H1 (cell line): ENCODE measurements at regions not wholly inside any gene's neighbourhood (a gene's known extent, or its start where the extent isn't known, plus 50 kb on each side); places are given as distances from the start of the nearest gene placed in this dataset.

Experiments used
- ATF2 ChIP-seq: IDR thresholded peaks from 2 replicates; pipeline ENCODE4 v1.6.1; 2012; ENCODE audit warnings: low read length, inconsistent platforms
- BACH1 ChIP-seq: IDR thresholded peaks from 2 replicates; pipeline ENCODE4 v1.6.1; 2012; ENCODE audit warnings: low read length, improper control_type of control experiment
- EP300 ChIP-seq, 2 experiments: IDR thresholded peaks; 1 replicate in 1 of 2; 2 replicates in 1 of 2; pipeline ENCODE4 v1.6.1; 2011 to 2012; ENCODE audit warnings: low read depth in 2 of 2, low read length in 2 of 2, mild to moderate bottlenecking in 2 of 2, borderline replicate concordance in 1 of 2, inconsistent platforms in 1 of 2, moderate library complexity in 1 of 2
- KDM5A ChIP-seq: fragments of 200-600 bp; IDR thresholded peaks from 2 replicates; pipeline ENCODE4 v1.7.1; 2012; ENCODE audit warnings: mild to moderate bottlenecking, low read length, inconsistent platforms, mixed read lengths
- POLR2A ChIP-seq, 2 experiments: IDR thresholded peaks; 1 replicate in 1 of 2; 2 replicates in 1 of 2; pipeline ENCODE4 v1.6.1; 2011; ENCODE audit warnings: low read depth in 2 of 2, low read length in 2 of 2, mild to moderate bottlenecking in 2 of 2; ENCODE audit errors: control extremely low read depth in 1 of 2
- RAD21 ChIP-seq, 2 experiments: IDR thresholded peaks in 1 of 2; conservative IDR thresholded peaks in 1 of 2; 2 replicates each; pipeline ENCODE4 v1.6.1; 2011; ENCODE audit warnings: low read depth in 2 of 2, low read length in 2 of 2, improper control_type of control experiment in 1 of 2, inconsistent platforms in 1 of 2, mild to moderate bottlenecking in 1 of 2, moderate library complexity in 1 of 2
- RNF2 ChIP-seq: fragments of 200-900, 300-1000 bp; sonication (generic); IDR thresholded peaks from 2 replicates; pipeline ENCODE4 v1.7.1; 2016; ENCODE audit warnings: borderline replicate concordance, low read depth, mild to moderate bottlenecking, antibody characterized with exemption, low read length; ENCODE audit not compliant: poor library complexity, severe bottlenecking; ENCODE audit errors: missing control alignments
- SP1 ChIP-seq: IDR thresholded peaks from 2 replicates; pipeline ENCODE4 v1.6.1; 2011; ENCODE audit warnings: low read depth, low read length
- SP2 ChIP-seq: IDR thresholded peaks from 2 replicates; pipeline ENCODE4 v1.6.1; 2012; ENCODE audit warnings: mild to moderate bottlenecking, low read length, inconsistent platforms
- TAF1 ChIP-seq: IDR thresholded peaks from 2 replicates; pipeline ENCODE4 v1.6.1; 2011; ENCODE audit warnings: mild to moderate bottlenecking, low read depth, low read length
- TF ChIP-seq, protein P1 (sequence below), 3 experiments: IDR thresholded peaks; 1 replicate in 2 of 3; 2 replicates in 1 of 3; pipeline versions ENCODE4 v1.5.1 to v1.6.1; 2011; ENCODE audit warnings: low read length in 3 of 3, mild to moderate bottlenecking in 3 of 3, inconsistent platforms in 2 of 3, low read depth in 1 of 3, moderate library complexity in 1 of 3; ENCODE audit not compliant: insufficient read depth in 1 of 3; ENCODE audit errors: control extremely low read depth in 1 of 3
- TF ChIP-seq, protein P2 (sequence below): IDR thresholded peaks from 2 replicates; pipeline ENCODE4 v1.6.1; 2011; ENCODE audit warnings: low read length, improper control_type of control experiment
- TF ChIP-seq, protein P3 (sequence below): IDR thresholded peaks from 2 replicates; pipeline ENCODE4 v1.6.1; 2012; ENCODE audit warnings: inconsistent platforms

GRCh38 chr4:123603165-123603564 lies 206.6 kb downstream of the SPRY1 start:
- TF ChIP-seq, protein P1, sequence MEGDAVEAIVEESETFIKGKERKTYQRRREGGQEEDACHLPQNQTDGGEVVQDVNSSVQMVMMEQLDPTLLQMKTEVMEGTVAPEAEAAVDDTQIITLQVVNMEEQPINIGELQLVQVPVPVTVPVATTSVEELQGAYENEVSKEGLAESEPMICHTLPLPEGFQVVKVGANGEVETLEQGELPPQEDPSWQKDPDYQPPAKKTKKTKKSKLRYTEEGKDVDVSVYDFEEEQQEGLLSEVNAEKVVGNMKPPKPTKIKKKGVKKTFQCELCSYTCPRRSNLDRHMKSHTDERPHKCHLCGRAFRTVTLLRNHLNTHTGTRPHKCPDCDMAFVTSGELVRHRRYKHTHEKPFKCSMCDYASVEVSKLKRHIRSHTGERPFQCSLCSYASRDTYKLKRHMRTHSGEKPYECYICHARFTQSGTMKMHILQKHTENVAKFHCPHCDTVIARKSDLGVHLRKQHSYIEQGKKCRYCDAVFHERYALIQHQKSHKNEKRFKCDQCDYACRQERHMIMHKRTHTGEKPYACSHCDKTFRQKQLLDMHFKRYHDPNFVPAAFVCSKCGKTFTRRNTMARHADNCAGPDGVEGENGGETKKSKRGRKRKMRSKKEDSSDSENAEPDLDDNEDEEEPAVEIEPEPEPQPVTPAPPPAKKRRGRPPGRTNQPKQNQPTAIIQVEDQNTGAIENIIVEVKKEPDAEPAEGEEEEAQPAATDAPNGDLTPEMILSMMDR (IDR thresholded peaks at IDR 0.05; ENCODE audit: control extremely low read depth in 1 of 3, insufficient read depth in 1 of 3, low read depth in 1 of 3, low read length in 3 of 3): no peak
- TF ChIP-seq POLR2A (IDR thresholded peaks at IDR 0.05; ENCODE audit: control extremely low read depth in 1 of 2, low read depth in 2 of 2, low read length in 2 of 2) (no peak), EP300 (IDR thresholded peaks at IDR 0.05; ENCODE audit: borderline replicate concordance in 1 of 2, low read depth in 2 of 2, low read length in 2 of 2) (no peak), BACH1 (no peak), TAF1 (no peak), RNF2 (no peak), KDM5A (no peak), SP1 (no peak), SP2 (no peak), ATF2 (no peak), RAD21 (IDR thresholded peaks at IDR 0.05 in 1 of 2, conservative IDR thresholded peaks at IDR 0.05 in 1 of 2; ENCODE audit: low read depth in 2 of 2, low read length in 2 of 2) (no peak)
- TF ChIP-seq, protein P2, sequence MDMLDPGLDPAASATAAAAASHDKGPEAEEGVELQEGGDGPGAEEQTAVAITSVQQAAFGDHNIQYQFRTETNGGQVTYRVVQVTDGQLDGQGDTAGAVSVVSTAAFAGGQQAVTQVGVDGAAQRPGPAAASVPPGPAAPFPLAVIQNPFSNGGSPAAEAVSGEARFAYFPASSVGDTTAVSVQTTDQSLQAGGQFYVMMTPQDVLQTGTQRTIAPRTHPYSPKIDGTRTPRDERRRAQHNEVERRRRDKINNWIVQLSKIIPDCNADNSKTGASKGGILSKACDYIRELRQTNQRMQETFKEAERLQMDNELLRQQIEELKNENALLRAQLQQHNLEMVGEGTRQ: no peak
- TF ChIP-seq, protein P3, sequence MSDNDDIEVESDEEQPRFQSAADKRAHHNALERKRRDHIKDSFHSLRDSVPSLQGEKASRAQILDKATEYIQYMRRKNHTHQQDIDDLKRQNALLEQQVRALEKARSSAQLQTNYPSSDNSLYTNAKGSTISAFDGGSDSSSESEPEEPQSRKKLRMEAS: no peak
